NCI-H128 (cell line): ENCODE measurements at regions not wholly inside any gene's neighbourhood (a gene's known extent, or its start where the extent isn't known, plus 50 kb on each side); places are given as distances from the start of the nearest gene placed in this dataset.

ENCODE experiments used
- DNase-seq: peaks from one replicate; lab custom pipeline; 2025; ENCODE audit not compliant: unreplicated experiment; lab: John Stamatoyannopoulos, UW

DNA sequence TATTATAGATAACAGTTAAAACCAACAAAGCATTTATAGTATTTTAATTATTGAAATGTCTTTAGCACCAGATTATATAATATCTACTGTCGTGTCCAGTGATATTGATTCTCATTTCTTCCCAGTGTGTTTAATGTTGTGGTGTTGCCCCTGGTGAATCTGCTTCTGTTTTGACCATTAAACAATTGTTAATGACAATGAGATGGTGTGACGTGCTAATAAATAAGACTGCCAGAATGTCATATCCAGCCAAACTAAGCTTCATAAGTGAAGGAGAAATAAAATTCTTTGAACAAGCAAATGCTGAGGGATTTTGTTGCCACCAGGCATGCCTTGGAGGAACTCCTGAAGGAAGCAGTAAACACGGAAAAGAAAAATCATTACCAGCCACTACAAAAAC lies 480.0 kb upstream of the ROBO1 start:
- no peak for DNase-seq

DNA sequence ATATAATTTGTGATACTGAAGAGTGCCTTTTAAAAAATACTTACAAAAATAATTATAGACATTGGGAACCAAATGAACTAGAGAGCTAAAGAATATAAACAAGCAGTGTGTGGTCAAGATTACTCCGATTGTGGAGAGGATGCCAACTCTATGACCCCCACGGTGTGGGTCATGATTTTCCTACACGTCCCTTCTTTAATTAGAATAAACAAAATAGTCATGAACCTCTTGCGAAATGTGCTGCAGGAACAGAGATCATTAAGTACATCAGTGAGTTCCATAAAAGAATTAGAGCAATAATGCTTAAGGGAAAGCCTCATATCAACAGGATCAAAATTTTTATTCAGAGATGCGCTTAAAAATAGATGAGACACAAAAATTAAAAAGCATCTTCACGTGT lies 476.6 kb upstream of the ROBO1 start:
- DNase-seq: no peak

DNA sequence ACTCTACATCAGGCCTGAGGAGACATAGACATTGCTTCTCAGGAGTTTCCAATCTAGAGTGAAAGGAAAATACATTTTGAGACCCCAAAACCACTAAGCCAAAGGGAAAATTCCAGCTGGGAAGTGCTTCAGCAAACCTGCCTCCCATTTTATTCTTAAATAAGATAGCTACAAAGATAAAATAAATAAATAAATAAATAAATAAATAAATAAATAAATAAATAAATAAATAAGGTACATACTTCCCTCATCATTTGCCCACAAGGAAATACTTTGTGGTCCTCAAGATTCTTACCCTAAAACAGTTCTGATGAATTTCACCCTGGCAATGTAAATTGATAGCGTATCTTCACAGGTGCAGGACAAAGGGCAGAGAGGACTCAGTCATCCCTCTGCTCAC lies 474.0 kb upstream of the ROBO1 start:
- no peak for DNase-seq

DNA sequence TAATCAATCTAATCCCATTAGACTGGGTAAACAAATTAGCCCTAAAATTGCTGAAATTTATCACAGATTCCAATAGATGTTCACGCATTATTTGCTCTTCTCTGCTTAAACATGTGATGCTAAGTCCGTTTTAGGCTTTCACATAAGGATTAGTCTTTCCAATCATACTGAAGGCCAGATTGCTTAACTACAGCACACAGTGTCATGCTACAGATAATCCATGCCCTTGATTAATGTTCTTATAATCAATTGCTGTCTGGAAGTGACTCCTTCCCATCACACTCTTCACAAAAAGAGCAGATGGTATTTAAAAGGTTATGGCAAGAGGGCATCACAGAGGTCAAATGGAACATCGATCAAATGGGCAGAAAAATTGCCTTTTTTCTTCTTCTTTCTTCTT lies 471.5 kb upstream of the ROBO1 start:
- DNase-seq: no peak

DNA sequence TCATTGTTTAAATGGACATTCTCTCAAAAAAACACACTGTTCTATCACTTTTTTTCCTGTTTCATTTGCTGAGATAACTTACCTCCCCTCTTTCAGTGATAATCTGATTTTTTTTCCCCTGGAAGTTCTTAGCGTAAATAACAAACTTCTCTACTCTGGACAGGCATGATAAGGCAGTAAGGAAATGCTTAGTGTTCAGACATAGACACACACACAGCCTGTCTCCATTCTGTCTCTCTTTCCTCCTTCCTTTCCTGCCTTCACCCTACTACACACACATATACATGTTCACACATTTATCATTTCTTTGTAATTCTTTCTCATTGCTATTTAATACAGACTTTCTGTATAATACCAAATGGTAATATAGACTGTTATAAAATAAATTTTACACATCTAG lies 470.8 kb upstream of the ROBO1 start:
- DNase-seq: no peak

DNA sequence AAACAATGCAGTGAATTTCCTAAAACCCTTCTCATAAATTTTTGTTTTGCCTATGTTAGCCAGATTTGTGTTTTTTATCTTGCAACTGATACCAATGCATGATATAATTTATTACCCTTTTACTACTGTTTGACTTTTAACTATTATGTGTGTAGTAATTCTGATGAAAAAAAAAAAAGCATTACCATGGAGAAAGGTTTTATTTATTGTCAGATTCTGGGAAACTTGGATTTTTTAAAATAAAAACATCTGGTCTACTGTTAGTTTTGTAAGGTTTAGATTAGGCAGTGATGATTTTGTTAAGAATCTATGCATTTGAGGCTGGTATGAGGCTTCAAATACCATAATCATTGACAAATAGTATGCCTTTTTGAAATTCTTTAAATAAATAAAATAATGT lies 470.4 kb upstream of the ROBO1 start:
- DNase-seq: no peak

DNA sequence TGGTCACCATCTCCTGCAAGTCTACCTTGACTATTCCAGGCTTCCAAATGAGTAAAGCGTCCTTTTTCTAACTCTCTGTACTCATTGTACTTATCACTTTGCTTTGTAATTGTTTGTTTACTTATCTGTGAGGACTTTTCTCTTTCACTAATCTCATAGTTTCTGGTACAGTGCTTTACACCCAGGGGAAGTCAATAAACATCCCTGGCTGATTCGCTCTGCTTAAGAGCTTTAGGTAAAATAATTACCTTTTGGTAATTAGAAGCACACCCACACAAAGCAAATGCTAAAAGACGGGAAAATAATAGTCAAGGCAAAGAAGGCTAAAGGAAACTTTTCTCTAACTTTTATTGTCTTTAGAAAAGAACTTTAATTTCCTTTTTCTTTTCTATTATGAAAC lies 466.9 kb upstream of the ROBO1 start:
- DNase-seq: no peak

DNA sequence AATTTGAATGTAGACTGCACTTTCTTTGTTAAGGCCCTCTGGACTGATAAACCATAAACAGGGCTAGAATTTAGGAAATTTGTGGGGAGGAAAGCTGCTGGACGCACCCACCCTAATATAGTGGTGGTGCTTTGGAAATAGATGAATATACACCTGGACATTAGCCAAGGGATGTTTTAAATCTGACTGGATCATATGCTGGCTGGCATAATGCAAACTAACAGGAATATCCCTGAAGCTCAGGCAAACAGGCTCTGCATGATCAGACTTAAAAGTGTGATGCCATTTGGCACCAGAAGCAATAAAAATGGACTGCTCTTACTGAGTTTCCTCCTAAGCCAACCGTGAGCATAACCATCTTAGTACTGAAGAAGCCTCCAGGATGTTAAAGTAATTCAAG lies 465.8 kb upstream of the ROBO1 start:
- no peak for DNase-seq

DNA sequence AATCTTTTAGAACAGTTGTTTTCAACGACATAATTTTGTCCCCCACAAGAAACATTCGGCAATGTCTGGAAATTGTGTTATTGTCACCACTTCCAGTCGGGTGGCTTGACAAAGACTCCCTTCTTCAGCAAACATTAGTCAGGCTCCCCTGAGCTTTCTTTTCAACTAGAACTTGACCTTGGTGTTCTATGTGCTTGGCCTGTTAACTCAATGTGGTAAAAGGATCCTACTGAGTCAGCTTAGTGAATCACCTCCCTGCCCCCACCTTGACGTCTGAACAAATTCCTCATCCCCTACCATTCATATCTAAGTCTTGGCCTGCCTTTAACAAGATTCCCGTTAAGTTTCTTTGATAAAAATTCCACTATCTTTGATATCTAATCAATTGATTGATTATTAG lies 465.0 kb upstream of the ROBO1 start:
- DNase-seq: no peak

DNA sequence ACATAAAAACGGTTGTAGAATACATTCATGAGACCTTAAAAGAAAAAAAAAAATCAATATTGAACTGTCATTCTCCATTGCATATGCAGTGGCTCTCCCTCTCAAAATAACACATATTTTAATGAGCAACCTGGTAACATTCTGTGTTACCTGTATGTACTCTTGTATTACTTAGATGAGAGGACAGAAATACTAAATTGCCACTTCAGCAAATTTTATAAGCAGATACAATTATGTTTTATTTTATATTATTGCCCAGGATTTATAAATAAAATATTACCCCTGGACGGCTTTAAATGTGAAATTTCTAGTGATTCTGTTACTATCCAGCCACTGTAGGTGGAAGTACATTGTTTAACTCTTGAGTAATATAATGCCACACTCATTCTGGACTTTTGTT lies 463.2 kb upstream of the ROBO1 start:
- DNase-seq: no peak

DNA sequence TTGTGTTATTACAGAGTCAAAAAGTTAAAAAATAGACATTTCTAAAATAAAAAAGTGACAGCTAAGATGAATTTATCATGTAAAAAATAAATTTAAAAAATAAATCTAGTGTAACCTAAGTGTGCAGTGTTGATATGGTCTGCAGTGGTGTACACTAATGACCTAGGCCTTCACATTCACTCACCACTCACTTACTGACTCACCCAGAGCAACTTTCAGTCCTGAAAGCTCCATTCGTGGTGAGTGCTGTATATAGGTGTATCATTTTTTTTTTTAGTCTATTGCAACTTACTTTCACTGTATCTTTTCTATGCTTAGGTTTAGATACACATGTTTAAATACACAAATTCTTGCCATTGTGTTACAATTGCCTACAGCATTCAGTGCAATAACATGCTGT lies 459.4 kb upstream of the ROBO1 start:
- DNase-seq: no peak

DNA sequence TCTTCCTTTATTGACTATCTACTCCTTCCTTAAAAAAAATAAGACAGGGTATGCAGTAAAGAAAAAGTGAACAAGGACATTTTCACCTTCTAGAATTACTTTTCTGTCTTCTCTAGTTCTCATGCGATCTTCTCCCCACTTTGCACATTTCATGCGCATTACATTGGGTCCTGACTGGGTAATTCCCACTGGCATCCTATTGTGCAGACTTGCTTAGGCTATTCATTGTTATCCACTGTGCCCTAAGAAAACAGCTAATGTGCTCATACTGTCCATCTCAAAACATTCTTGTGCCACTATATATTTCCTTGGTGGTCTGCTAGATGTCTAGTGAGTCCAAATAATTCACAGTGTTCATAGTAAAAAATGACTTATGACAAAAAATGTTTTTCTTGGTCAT lies 447.4 kb upstream of the ROBO1 start:
- no peak for DNase-seq

DNA sequence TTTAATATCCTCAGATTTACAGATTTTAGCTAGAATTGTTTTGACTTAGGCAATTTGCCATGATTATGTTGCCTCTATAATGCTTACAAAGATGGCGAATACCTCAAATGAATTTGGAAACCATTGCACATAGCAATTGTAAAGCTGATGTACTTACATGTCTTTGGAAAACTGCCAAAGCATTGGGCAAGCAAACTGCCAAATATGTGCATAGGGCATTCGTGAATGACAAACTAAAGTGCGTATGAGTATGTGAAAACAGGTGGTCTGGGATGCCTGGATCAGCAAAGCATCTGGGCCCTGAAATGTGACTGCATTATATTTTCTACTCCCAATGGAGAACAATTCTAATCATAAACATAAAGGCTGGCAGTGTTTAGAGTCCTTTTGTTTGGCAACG lies 445.3 kb upstream of the ROBO1 start:
- DNase-seq: peak; percentile 36

DNA sequence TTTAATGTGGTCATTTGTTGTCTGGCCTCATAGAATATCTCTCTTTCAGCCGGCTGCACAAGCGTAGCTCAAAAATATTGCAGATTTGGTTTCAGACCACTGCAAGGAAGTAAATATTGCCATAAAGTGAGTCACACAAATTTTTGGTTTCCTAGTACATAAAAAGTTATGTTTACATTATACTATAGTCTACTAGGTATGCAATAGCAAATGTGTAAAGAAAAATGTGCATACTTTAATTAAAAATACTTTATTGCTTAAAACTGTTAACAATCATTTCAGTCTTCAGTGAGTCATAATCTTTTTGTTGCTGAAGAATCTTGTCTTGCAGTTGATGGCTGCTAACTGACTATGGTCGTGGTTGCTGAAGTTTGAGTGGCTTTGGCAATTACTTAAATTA lies 425.1 kb upstream of the ROBO1 start:
- DNase-seq: no peak

DNA sequence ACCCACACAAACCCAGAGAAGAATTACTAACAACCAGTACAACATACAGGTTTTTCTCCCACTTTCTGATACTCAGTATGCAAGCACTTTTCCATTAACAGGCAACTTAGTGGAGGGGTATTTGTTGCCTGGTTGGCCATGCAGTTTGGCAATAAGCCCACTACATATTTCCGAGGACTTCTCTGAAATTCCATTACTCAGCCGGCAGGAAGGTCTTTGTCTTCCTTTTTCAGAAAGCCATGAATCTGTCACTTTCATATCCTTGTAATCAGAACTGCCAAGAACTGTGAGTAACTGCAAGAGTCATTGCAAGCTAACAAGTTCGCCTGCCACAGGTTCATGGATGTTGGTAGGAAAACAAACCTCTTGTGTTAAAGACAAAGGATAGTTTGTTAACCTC lies 422.3 kb upstream of the ROBO1 start:
- no peak for DNase-seq

DNA sequence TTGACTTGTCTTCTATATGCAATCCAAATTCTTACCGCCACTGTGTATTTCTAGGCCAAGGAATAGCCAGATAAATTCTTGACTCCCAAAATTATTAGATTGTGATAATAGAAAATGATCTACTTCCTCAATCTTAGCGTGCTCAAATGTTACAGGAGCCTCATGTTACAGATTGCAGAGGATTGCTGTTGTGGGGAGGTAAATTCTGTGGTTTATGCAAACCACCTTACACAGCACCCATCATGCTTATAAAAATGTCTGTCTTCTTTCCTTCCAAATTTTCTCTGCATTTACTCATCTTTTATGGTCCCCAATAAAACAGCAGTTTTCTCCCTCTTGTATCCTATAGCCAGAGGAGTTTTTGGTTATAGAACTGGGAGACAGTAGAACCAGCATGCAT lies 420.2 kb upstream of the ROBO1 start:
- no peak for DNase-seq

DNA sequence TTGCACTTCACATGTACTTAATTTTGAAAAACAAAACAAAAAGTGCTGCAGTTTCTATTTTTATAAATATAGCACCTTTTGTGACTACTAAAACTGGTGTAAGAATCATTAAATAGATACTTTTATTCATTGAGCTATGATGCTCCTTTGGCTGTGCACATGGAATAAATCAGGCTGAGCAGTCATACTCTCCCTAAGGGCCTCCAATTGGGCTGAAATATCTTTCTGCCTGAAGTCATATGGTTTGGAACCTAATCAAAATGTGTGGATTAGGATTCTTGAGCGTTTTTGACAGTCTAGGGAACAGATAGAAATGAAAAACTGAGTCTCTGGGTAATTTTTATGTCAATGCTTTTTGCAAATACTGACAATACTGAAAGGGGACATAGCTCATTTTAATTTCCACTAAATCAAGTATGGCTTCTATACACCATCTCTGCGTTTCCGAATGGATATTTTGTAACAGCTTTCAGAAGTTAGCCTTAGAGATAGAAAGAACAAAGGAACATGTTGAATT lies 392.2 kb upstream of the ROBO1 start:
- no peak for DNase-seq

DNA sequence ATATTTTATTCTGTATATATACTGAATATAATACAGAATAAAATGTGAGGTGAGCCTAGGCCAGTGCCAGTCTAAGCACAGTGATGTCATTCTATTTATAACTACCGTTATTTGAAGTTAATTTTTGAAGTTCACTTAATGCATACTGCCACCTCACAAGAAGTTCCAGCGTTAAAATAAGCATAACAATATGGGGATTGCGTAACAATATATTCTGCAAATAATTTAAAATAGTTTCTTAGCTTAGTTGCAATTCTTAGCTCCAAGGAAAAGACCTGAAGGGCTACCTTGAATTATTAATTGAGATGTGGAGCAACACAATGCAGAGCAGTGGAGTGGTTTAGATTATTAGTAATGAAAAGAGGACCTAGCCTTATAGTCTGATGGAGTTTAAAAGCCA lies 390.5 kb upstream of the ROBO1 start:
- no peak for DNase-seq

DNA sequence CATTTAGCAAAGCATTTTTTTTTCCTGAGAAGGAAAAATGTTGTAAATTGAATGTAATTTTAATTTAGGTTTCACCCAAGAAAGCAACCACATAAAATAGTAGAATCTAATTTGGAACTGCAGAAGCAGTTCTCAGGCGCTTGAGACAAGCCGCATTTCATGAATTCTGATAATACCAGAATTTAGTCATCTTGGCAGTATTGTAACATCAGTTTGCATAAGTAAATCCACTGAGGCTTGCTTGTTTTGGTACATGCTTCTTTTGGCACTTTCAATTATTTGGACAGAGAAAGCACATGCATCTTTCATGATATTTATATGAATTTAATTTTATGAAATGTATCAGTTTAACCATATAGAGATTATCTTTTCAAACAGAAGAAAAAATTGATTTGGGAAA lies 389.7 kb upstream of the ROBO1 start:
- no peak for DNase-seq

DNA sequence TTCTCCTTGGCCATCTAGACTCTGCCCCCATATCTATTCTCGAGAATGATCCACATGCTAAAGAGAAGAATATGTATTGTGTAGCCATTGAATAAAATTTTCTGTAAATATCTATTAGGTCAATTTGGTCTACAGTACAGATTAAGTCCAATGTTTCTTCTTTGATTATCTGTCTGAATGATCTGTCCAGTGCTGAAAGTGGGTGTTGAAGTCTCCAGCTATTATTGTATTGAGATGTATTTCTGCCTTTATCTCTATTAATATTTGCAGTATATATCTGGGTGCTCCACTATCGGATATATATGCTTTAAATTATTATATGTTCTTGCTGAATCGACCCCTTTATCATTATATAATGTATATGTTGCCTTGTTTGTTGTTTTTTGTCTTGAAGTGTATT lies 384.9 kb upstream of the ROBO1 start:
- no peak for DNase-seq

DNA sequence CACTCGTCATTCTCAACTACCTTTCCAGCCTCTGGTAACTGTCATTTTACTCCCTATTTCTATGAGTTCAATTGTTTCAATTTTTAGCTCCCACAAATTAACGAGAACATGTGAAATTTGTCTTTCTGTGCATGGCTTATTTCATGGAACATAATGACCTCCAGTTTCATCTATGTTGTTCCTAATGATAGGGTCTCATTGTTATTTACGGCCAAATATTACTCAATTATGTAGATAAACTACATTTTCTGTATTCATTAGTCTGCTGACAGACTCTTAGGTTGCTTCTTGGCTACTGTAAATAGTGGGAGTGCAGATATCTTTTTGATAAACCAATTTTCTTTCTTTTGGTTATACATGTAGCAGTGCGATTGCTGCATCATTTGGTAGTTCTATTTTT lies 374.9 kb upstream of the ROBO1 start:
- no peak for DNase-seq

DNA sequence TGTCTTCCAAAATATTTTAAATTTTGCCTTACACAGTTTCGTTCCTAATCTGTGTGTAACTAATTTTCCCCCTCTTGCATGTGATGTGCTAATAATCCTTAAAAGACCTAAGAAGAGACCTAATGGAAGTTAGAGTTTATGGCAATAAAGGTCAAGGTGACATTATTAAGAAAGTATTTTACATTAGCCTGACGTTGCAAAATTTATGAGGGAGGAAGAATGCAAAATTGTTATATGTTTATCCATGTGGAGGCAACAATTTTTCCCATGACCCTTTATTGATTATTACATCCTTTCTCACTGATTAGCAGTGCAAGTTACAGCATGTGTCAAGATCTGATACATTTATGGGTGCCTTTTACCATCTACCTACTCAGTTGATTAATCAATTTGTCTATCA lies 373.8 kb upstream of the ROBO1 start:
- DNase-seq: no peak

DNA sequence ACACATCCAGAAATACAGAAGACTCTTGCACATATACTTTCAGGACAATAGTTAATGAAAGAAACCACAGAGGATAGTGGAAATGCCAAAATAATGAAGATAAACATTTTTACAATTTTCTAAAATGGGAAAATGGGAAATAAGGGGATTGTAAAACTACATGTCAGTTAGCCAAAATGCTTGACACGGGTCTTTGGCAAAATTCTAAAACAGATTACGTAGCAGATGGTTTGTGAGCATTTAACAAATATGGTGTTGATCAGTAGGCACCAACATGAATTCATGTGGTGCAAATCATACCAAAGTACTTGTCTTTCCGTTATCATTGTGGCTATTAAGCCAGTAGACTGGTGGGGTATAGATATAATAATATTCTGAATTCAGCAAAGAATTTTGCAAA lies 348.5 kb upstream of the ROBO1 start:
- DNase-seq: no peak

DNA sequence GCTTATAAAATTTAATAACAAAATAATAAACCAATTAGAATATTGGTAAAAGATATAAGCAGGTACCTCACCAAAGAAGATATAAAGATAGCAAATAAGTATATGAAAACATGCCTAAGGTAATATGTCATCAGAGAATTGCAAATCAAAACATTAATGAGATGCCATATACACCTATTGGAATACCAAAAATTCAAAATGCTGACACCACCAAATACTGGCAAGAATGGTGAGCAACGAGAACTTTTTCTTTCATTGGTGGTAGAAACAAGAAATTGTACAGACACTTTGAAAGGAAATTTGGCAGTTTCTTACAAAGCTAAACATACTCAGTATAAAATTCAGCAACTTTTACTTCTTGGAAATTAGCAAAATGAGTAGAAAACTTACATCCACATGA lies 346.9 kb upstream of the ROBO1 start:
- DNase-seq: no peak
